Adrenal gland (tissue), 9 donors: ENCODE measurements at regions not wholly inside any gene's neighbourhood (a gene's known extent, or its start where the extent isn't known, plus 50 kb on each side); places are given as distances from the start of the nearest gene placed in this dataset.

Source experiments
- DNase-seq, 7 donors: peaks; one replicate each; pipeline ENCODE4 v3.0.0-alpha.2; 2019 to 2020
- H3K27ac ChIP-seq, 5 donors: fragments of 200-600 bp; sonication (generic) in 4 of 5; 1 replicate in 3 of 5; 2 replicates in 2 of 5; pipeline versions ENCODE4 v1.5.1 to v1.8.0; 2016 to 2020; ENCODE audit warnings: mild to moderate bottlenecking in 1 of 5
- H3K27me3 ChIP-seq: fragments of 200-600 bp; 2 replicates; pipeline ENCODE4 v1.8.0; 2021
- H3K36me3 ChIP-seq, 2 donors: fragments of 200-600 bp; replicated peaks in 1 of 2; 1 replicate in 1 of 2; 2 replicates in 1 of 2; pipeline versions ENCODE4 v1.5.1 to v1.8.0; 2018 to 2022
- H3K4me1 ChIP-seq, 2 donors: fragments of 200-600 bp; replicated peaks in 1 of 2; 1 replicate in 1 of 2; 2 replicates in 1 of 2; pipeline versions ENCODE4 v1.5.1 to v1.8.0; 2018 to 2021
- H3K4me3 ChIP-seq, 4 donors: fragments of 200-600 bp; sonication (generic) in 3 of 4; one replicate each; pipeline ENCODE4 v1.5.1; 2016 to 2018
- H3K9me3 ChIP-seq, 3 donors: fragments of 200-600 bp; sonication (generic) in 1 of 3; replicated peaks in 1 of 3; 1 replicate in 2 of 3; 2 replicates in 1 of 3; pipeline versions ENCODE4 v1.5.1 to v1.8.0; 2016 to 2021
- CTCF ChIP-seq, 6 experiments: fragments of 450-650 bp in 4 of 6; fragments of 200-600 bp in 2 of 6; sonication (generic) in 1 of 6; IDR thresholded peaks; 1 replicate in 5 of 6; 2 replicates in 1 of 6; pipeline versions ENCODE4 v1.5.1 to v1.8.0; 2016 to 2021; ENCODE audit warnings: antibody characterized with exemption in 6 of 6, mild to moderate bottlenecking in 2 of 6, moderate library complexity in 1 of 6
- POLR2A ChIP-seq, 2 donors: fragments of 450-650 bp; IDR thresholded peaks; one replicate each; pipeline ENCODE4 v1.6.1; 2017; ENCODE audit warnings: antibody characterized with exemption in 2 of 2, mild to moderate bottlenecking in 2 of 2, moderate library complexity in 1 of 2
- whole genome bisulfite sequencing, 4 donors: extraction: QIAGEN DNeasy Blood & Tissue Kit in 2 of 4; methylation state at CpG; one replicate each; pipeline versions ENCODE4 v1.1.5 to v1.1.7; 2013 to 2017; 5-methylcytosine and 5-hydroxymethylcytosine counted together
- intact Hi-C, 2 donors: fragments of 100-400 bp; cut with DNase I; formaldehyde crosslinking; loops; one replicate each; pipeline versions ENCODE4 v1.14.1 to v1.15.0; 2022 to 2023
- donor health status: healthy with polysubstance abuse.
- donor health status: Bipolar disorder and iron deficiency.
- donor health status: DM: yes; HTN: yes; CAD: no.
- donor health status: DM: no; HTN: no; CAD: no.
- donor health status: DM: no; HTN: no; CAD: no.

DNA sequence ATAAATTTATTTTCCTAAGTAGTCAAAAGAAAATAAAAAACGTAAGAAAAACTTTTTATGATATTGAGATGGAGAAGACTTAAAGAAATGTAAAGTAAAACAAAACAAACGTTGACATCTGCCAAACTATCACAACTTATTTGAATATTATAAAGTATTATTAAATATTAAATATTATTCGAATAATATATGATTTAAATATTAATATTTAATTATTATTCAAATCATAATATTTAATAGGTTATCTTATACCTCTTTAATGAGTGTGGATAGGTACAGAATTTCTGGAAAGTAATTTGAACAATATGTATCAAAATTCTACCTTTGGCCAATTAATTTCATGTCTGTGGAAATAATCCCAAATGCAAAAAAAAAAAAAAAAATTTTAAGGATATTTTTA is 278.7 kb downstream of the RAD51AP2 start:
- Histone ChIP-seq H3K27me3 (no peaks in the 10 kb centered on the region), H3K9me3 (no peaks in the 10 kb centered on the region), H3K27ac (no peak overlapping the region), H3K36me3 (no peaks in the 10 kb centered on the region), H3K4me1 (no peaks in the 10 kb centered on the region), H3K4me3 (no peak overlapping the region)
- intact Hi-C loops: no loop called here
- TF ChIP-seq POLR2A (IDR thresholded peaks at IDR 0.05): no peak
- TF ChIP-seq CTCF (IDR thresholded peaks at IDR 0.05): no peak
- whole genome bisulfite sequencing, 4 donors: 59 to 73% (median 65%) methylated on average over 3 of the region's 3 CpGs
- DNase-seq: no peak

DNA sequence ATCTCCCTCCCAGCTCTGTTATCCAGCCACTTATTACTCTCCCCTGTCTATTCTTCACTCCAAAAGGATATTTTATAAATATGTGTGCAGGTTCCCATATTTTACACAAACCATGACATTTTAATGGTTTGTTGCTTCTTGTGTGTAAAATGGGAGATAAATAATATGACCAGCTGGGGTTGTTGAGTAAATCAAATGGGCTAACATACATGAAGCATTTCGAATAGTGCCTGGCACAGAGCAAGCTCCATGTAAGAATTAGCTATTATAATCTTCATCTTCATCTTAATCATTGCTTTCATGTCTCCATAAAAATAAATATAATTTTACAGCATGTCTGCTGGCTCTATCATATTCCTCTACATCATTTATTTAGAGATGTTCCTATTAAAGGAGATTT is 283.1 kb downstream of the RAD51AP2 start:
- Histone ChIP-seq H3K9me3 (no peaks in the 10 kb centered on the region), H3K27me3 (no peaks in the 10 kb centered on the region), H3K36me3 (no peaks in the 10 kb centered on the region), H3K4me3 (no peak overlapping the region), H3K27ac (no peak overlapping the region), H3K4me1 (no peaks in the 10 kb centered on the region)
- TF ChIP-seq POLR2A (IDR thresholded peaks at IDR 0.05) (no peak), CTCF (IDR thresholded peaks at IDR 0.05) (no peak)
- WGBS, 4 donors: 58 to 81% (median 71%) methylated on average over 1 of the region's 1 CpG
- no peak for DNase-seq
- intact Hi-C loops: no loop called here

DNA sequence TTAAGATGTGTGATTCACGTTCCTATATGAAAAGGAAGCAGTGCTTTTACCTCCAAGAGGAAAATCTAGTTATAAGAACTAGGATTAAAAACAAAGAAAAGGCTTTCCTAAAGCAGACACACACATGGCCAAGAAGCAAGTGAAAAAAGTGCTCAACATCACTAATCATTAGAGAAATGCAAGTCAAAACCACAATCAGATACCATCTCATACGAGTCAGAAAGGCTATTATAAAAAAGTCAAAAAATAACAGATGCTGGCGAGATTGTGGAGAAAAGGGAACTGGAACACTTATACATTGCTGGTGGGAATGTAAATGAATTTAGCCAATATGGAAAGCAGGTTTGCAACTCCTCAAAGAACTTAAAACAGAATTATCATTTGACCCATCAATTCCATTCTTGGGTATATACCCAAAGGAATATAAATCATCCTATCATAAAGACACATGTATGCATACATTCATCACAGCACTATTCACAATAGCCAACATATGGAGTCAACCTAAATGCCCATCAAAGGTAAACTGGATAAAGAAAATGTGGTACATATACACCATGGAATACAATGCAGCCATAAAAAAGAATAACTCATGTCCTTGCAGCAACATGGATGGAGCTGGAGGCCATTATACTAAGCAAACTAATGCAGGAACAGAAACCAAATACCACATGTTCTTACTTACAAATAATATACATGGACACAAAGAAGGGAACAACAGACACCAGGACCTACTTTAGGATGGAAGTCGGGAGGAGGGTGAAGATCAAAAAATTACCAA is 285.3 kb downstream of the RAD51AP2 start:
- DNase-seq: no peak
- intact Hi-C loops: no loop called here
- WGBS, 4 donors: 60 to 68% (median 65%) methylated on average over 4 of the region's 4 CpGs
- Histone ChIP-seq H3K27ac (no peak overlapping the region), H3K4me1 (no peaks in the 10 kb centered on the region), H3K9me3 (no peaks in the 10 kb centered on the region), H3K36me3 (no peaks in the 10 kb centered on the region), H3K4me3 (no peak overlapping the region), H3K27me3 (no peaks in the 10 kb centered on the region)
- TF ChIP-seq POLR2A (IDR thresholded peaks at IDR 0.05): no peak
- TF ChIP-seq CTCF (IDR thresholded peaks at IDR 0.05): no peak

DNA sequence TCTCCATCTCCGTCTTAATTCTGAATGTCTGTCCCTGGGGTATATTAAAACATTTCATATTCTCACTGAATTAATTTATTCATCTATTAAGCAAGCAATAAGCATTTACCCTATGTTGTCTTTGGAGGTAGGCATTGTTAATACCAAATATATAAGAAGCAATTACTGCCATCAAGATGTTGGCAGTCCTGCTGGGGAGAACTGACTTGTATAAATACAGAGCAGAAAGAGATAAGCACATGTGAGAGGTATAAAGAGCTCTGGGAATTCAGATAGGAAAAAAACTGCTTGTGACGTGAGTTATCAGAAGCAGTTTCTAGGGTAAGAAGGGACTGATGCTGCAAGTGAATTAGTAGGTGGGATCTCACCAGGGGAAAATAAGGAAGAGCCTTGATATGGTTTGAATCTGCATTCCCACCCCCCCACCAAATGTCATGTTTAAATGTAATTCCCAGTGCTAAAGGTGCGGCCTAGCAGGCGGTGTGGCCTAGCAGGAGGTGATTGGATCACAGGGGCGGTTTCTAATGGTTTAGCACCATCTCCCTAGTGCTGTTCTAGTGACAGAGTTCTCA is 286.8 kb downstream of the RAD51AP2 start:
- no peaks in the 10 kb centered on the region for H3K27me3 ChIP-seq
- no peak for DNase-seq
- WGBS, 4 donors: 73 to 87% (median 78%) methylated on average over 5 of the region's 5 CpGs

More for the DNA sequence above, 286.8 kb downstream of the RAD51AP2 start:
- TF ChIP-seq POLR2A (IDR thresholded peaks at IDR 0.05) (no peak), CTCF (IDR thresholded peaks at IDR 0.05) (no peak)
- Histone ChIP-seq H3K4me3 (no peak overlapping the region), H3K4me1 (no peaks in the 10 kb centered on the region), H3K9me3 (no peaks in the 10 kb centered on the region), H3K27ac (no peak overlapping the region), H3K36me3 (no peaks in the 10 kb centered on the region)
- intact Hi-C loops: no loop called here
